ENCODE measurements at regions not wholly inside any gene's neighbourhood (a gene's known extent, or its start where the extent isn't known, plus 50 kb on each side); places are given as distances from the start of the nearest gene placed in this dataset.

- 82% methylated on average over 2 of the region's 2 CpGs for whole genome bisulfite sequencing
These were observed 633.6 kb upstream of the IMPG1 start for GRCh38 chr6:76706086-76706485.

GRCh38 chr6:76703786-76704185 lies 631.3 kb upstream of the IMPG1 start:
- Histone ChIP-seq H3K27ac (ENCODE audit: low read depth in 1 of 2, low read length in 2 of 2) (no peak overlapping the region), H3K27me3 (ENCODE audit: control insufficient read depth in 4 of 4, insufficient read depth in 4 of 4, low read length in 3 of 4) (no peaks in the 10 kb centered on the region), H3K4me1 (ENCODE audit: control insufficient read depth in 4 of 4, insufficient read depth in 4 of 4, low read length in 3 of 4) (no peaks in the 10 kb centered on the region), H3K4me3 (ENCODE audit: low read depth in 1 of 3, low read length in 3 of 3) (no peak overlapping the region), H3K9me3 (ENCODE audit: control insufficient read depth in 4 of 4, low read length in 3 of 4) (no peaks in the 10 kb centered on the region), H3K36me3 (ENCODE audit: control insufficient read depth in 4 of 4, insufficient read depth in 3 of 4, low read depth in 1 of 4, low read length in 3 of 4) (no peaks in the 10 kb centered on the region), H3K9ac (ENCODE audit: low read depth in 1 of 2, low read length in 2 of 2) (no peak overlapping the region)
- DNase-seq (ENCODE audit: low spot score), result no peak
- WGBS, result 74% methylated on average over 1 of the region's 1 CpG
- TF ChIP-seq MAX (IDR thresholded peaks at IDR 0.05), result no peak
- TF ChIP-seq GABPA (IDR thresholded peaks at IDR 0.05 in 1 of 2, conservative IDR thresholded peaks at IDR 0.05 in 1 of 2), result no peak
- no peak for TF ChIP-seq TAF1 (conservative IDR thresholded peaks at IDR 0.05)
- TF ChIP-seq NR2F2 (IDR thresholded peaks at IDR 0.05), result no peak
- no peak for TF ChIP-seq FOXA1 (IDR thresholded peaks at IDR 0.05)
- TF ChIP-seq FOXA2 (IDR thresholded peaks at IDR 0.05), result no peak
- no peak for TF ChIP-seq RXRA (IDR thresholded peaks at IDR 0.05)
- TF ChIP-seq JUND (IDR thresholded peaks at IDR 0.05), result no peak
- no peak for TF ChIP-seq EGR1 (IDR thresholded peaks at IDR 0.05; ENCODE audit: low read depth in 2 of 2)
- TF ChIP-seq SP1 (IDR thresholded peaks at IDR 0.05), result no peak
- TF ChIP-seq REST (IDR thresholded peaks at IDR 0.05), result no peak
- no peak for TF ChIP-seq YY1 (IDR thresholded peaks at IDR 0.05)
- no peak for TF ChIP-seq HNF4A (conservative IDR thresholded peaks at IDR 0.05)
- no peak for TF ChIP-seq HNF4G (IDR thresholded peaks at IDR 0.05)

More at GRCh38 chr6:76706086-76706485, 633.6 kb upstream of the IMPG1 start:
- Histone ChIP-seq H3K9ac (ENCODE audit: low read depth in 1 of 2, low read length in 2 of 2) (no peak overlapping the region), H3K4me3 (ENCODE audit: low read depth in 1 of 3, low read length in 3 of 3) (no peak overlapping the region), H3K36me3 (ENCODE audit: control insufficient read depth in 4 of 4, insufficient read depth in 3 of 4, low read depth in 1 of 4, low read length in 3 of 4) (no peaks in the 10 kb centered on the region), H3K27ac (ENCODE audit: low read depth in 1 of 2, low read length in 2 of 2) (no peak overlapping the region), H3K4me1 (ENCODE audit: control insufficient read depth in 4 of 4, insufficient read depth in 4 of 4, low read length in 3 of 4) (no peaks in the 10 kb centered on the region), H3K27me3 (ENCODE audit: control insufficient read depth in 4 of 4, insufficient read depth in 4 of 4, low read length in 3 of 4) (no peaks in the 10 kb centered on the region), H3K9me3 (ENCODE audit: control insufficient read depth in 4 of 4, low read length in 3 of 4) (no peaks in the 10 kb centered on the region)
- DNase-seq (ENCODE audit: low spot score), result no peak
- no peak for TF ChIP-seq HNF4A (conservative IDR thresholded peaks at IDR 0.05)
- TF ChIP-seq EGR1 (IDR thresholded peaks at IDR 0.05; ENCODE audit: low read depth in 2 of 2), result no peak
- no peak for TF ChIP-seq SP1 (IDR thresholded peaks at IDR 0.05)
- no peak for TF ChIP-seq TAF1 (conservative IDR thresholded peaks at IDR 0.05)
- TF ChIP-seq FOXA2 (IDR thresholded peaks at IDR 0.05), result no peak
- TF ChIP-seq REST (IDR thresholded peaks at IDR 0.05), result no peak
- TF ChIP-seq RAD21 (IDR thresholded peaks at IDR 0.05), result no peak
- TF ChIP-seq NR2F2 (IDR thresholded peaks at IDR 0.05), result no peak
- no peak for TF ChIP-seq JUND (IDR thresholded peaks at IDR 0.05)
- no peak for TF ChIP-seq FOXA1 (IDR thresholded peaks at IDR 0.05)
- TF ChIP-seq ZBTB33 (IDR thresholded peaks at IDR 0.05), result no peak
- TF ChIP-seq MAX (IDR thresholded peaks at IDR 0.05), result no peak

Measured in liver (tissue), 7 donors.